Lung (tissue), 11 donors: ENCODE measurements at regions not wholly inside any gene's neighbourhood (a gene's known extent, or its start where the extent isn't known, plus 50 kb on each side); places are given as distances from the start of the nearest gene placed in this dataset.

Experiments
- ATAC-seq: fragments of 200-7000 bp; cut with Tn5 transposase; one replicate; pipeline ENCODE4 v1.9.1; 2020; ENCODE audit warnings: moderate number of reproducible peaks; ENCODE audit not compliant: insufficient read depth, low FRiP score
- DNase-seq, 3 donors: peaks; one replicate each; pipeline ENCODE4 v3.0.0-alpha.2; 2013 to 2017
- H3K27ac ChIP-seq, 2 donors: one replicate each; pipeline ENCODE4 v1.5.1; 2013; ENCODE audit warnings: mild to moderate bottlenecking in 2 of 2, moderate library complexity in 2 of 2, control low read depth in 1 of 2, inconsistent platforms in 1 of 2, low read depth in 1 of 2, low read length in 1 of 2
- H3K27me3 ChIP-seq, 3 donors: one replicate each; pipeline ENCODE4 v1.5.1; 2013; ENCODE audit warnings: low read length in 2 of 3; ENCODE audit not compliant: control insufficient read depth in 3 of 3, insufficient read depth in 3 of 3
- H3K36me3 ChIP-seq, 4 donors: one replicate each; pipeline ENCODE4 v1.5.1; 2013; ENCODE audit warnings: low read length in 4 of 4, mild to moderate bottlenecking in 1 of 4, moderate library complexity in 1 of 4; ENCODE audit not compliant: control insufficient read depth in 4 of 4, insufficient read depth in 4 of 4
- H3K4me1 ChIP-seq, 5 donors: one replicate each; pipeline ENCODE4 v1.5.1; 2013; ENCODE audit warnings: low read length in 5 of 5, mild to moderate bottlenecking in 2 of 5, moderate library complexity in 1 of 5; ENCODE audit not compliant: control insufficient read depth in 5 of 5, insufficient read depth in 5 of 5
- H3K4me3 ChIP-seq: one replicate; pipeline ENCODE4 v1.5.1; 2013; ENCODE audit warnings: mild to moderate bottlenecking, control low read depth, moderate library complexity
- H3K9ac ChIP-seq, 2 donors: one replicate each; pipeline ENCODE4 v1.5.1; 2013; ENCODE audit warnings: low read length in 2 of 2, control low read depth in 1 of 2; ENCODE audit not compliant: insufficient read depth in 1 of 2
- H3K9me3 ChIP-seq, 4 donors: one replicate each; pipeline ENCODE4 v1.5.1; 2013; ENCODE audit warnings: low read length in 3 of 4, mild to moderate bottlenecking in 1 of 4, moderate library complexity in 1 of 4; ENCODE audit not compliant: control insufficient read depth in 4 of 4, insufficient read depth in 3 of 4
- WGBS, 2 donors: extraction: QIAGEN DNeasy Blood & Tissue Kit; methylation state at CpG; one replicate each; pipeline ENCODE4 v1.1.7; 2013; 5-methylcytosine and 5-hydroxymethylcytosine counted together
- TF ChIP-seq, protein P1 (sequence below): IDR thresholded peaks from 2 replicates; pipeline ENCODE4 v1.5.1; 2012; ENCODE audit warnings: mild to moderate bottlenecking; ENCODE audit errors: control extremely low read depth, extremely low read depth
- donor health status: control.
- donor health status: control.
- donor health status: Bipolar disorder and iron deficiency.
- donor health status: healthy.
- donor health status: DM: yes; HTN: yes; CAD: no.

DNA sequence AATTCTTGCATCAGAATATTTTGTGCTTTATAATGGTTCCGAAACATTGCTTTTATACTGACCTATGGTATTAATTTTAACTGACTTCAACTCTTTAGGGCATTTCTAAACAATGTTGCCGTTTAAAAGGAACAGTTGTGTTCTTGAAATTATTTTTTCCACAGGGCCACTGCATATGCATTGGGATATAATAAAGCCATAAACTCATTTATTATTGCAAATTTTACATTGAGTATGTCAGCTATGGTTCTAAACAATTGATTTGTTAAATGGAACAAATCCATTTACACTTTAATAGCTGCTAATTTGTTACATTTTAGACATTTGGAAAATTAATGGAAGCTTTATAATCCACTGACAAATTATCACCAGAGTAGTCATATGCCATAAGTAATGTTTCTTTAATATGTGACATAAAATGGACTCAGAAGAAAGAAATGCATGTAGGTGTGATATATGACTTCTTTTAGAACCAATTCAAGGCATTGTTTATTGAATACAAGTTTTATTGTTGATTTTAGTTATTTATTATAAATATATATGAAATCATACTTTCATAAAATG lies 553.3 kb downstream of the TLL1 start:
- ATAC-seq, result no peak
- Histone ChIP-seq H3K4me1 (no peaks in the 10 kb centered on the region), H3K27ac (no peak overlapping the region), H3K27me3 (no peaks in the 10 kb centered on the region), H3K9ac (no peak overlapping the region), H3K9me3 (peaks cover 0 to 3% (median 0%) of the 10 kb centered on the region in 4 donors), H3K4me3 (no peak overlapping the region), H3K36me3 (no peaks in the 10 kb centered on the region)
- no peak for DNase-seq
- 81 to 90% methylated on average over 2 of the region's 2 CpGs for WGBS, 2 donors
- TF ChIP-seq, protein P1, sequence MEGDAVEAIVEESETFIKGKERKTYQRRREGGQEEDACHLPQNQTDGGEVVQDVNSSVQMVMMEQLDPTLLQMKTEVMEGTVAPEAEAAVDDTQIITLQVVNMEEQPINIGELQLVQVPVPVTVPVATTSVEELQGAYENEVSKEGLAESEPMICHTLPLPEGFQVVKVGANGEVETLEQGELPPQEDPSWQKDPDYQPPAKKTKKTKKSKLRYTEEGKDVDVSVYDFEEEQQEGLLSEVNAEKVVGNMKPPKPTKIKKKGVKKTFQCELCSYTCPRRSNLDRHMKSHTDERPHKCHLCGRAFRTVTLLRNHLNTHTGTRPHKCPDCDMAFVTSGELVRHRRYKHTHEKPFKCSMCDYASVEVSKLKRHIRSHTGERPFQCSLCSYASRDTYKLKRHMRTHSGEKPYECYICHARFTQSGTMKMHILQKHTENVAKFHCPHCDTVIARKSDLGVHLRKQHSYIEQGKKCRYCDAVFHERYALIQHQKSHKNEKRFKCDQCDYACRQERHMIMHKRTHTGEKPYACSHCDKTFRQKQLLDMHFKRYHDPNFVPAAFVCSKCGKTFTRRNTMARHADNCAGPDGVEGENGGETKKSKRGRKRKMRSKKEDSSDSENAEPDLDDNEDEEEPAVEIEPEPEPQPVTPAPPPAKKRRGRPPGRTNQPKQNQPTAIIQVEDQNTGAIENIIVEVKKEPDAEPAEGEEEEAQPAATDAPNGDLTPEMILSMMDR, result no peak

GRCh38 chr4:166432125-166432524 lies 559.1 kb downstream of the TLL1 start:
- DNase-seq (no peak), ATAC-seq (no peak)
- Histone ChIP-seq H3K9ac (no peak overlapping the region), H3K27me3 (no peaks in the 10 kb centered on the region), H3K36me3 (no peaks in the 10 kb centered on the region), H3K27ac (no peak overlapping the region), H3K4me1 (no peaks in the 10 kb centered on the region), H3K9me3 (no peaks in the 10 kb centered on the region), H3K4me3 (no peak overlapping the region)
- TF ChIP-seq, protein P1, result no peak

DNA sequence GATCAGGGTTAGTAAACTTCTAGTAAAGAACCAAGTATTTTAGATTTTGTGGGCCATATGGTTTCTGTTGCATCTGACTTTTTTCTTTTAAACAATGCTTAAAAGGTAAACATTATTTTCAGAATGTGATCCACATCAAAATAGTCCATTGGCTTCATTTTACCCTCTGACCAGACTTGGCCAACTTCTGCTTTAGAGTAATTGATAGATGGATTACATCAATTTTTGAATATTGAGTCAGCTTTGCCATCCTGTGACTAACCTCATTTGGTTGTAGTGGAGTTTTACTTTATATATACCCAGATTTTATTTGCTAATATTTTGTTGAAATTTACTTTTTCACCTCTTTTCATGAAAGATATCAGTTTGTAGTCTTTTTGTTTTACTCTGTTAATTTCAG lies 559.8 kb downstream of the TLL1 start:
- H3K27ac ChIP-seq, result no peak overlapping the region
- H3K9ac ChIP-seq, result no peak overlapping the region
- TF ChIP-seq, protein P1, result no peak
- H3K36me3 ChIP-seq, result no peaks in the 10 kb centered on the region
- H3K27me3 ChIP-seq, result no peaks in the 10 kb centered on the region
- H3K9me3 ChIP-seq, result no peaks in the 10 kb centered on the region
- DNase-seq (no peak), ATAC-seq (no peak)
- H3K4me1 ChIP-seq, result no peaks in the 10 kb centered on the region
- H3K4me3 ChIP-seq, result no peak overlapping the region

DNA sequence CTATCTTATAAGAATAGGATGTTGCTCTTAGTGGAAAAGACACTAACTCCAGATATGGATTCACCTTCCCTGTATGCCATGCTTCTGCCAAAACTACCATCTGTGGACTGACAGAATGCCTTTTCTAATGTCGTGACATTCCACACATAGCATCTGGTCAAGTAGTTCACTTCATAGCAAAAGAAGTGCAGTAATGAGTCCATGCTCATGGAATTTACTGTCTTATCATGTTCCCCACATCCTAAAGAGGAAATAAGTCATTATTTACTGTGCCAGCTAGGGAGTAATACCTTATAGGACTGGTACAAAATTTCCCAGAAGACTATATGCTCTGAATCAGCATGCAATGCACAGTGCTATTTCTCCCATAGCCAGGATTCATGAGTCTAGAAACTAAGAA lies 562.4 kb downstream of the TLL1 start:
- Histone ChIP-seq H3K9me3 (no peaks in the 10 kb centered on the region), H3K27me3 (no peaks in the 10 kb centered on the region), H3K4me1 (no peaks in the 10 kb centered on the region), H3K4me3 (no peak overlapping the region), H3K36me3 (no peaks in the 10 kb centered on the region), H3K9ac (no peak overlapping the region), H3K27ac (no peak overlapping the region)
- 0% methylated on average over 1 of the region's 1 CpG for WGBS, 2 donors
- ATAC-seq, result no peak
- TF ChIP-seq, protein P1, result no peak
- DNase-seq, result no peak
